ENCODE measurements at regions not wholly inside any gene's neighbourhood (a gene's known extent, or its start where the extent isn't known, plus 50 kb on each side); places are given as distances from the start of the nearest gene placed in this dataset.

- TF ChIP-seq, protein P1, sequence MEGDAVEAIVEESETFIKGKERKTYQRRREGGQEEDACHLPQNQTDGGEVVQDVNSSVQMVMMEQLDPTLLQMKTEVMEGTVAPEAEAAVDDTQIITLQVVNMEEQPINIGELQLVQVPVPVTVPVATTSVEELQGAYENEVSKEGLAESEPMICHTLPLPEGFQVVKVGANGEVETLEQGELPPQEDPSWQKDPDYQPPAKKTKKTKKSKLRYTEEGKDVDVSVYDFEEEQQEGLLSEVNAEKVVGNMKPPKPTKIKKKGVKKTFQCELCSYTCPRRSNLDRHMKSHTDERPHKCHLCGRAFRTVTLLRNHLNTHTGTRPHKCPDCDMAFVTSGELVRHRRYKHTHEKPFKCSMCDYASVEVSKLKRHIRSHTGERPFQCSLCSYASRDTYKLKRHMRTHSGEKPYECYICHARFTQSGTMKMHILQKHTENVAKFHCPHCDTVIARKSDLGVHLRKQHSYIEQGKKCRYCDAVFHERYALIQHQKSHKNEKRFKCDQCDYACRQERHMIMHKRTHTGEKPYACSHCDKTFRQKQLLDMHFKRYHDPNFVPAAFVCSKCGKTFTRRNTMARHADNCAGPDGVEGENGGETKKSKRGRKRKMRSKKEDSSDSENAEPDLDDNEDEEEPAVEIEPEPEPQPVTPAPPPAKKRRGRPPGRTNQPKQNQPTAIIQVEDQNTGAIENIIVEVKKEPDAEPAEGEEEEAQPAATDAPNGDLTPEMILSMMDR (IDR thresholded peaks at IDR 0.05; ENCODE audit: low read length): no peak
- no peak for TF ChIP-seq EZH2 (IDR thresholded peaks at IDR 0.05; ENCODE audit: borderline replicate concordance, low read length)
These were observed 267.4 kb downstream of the ALG10 start for GRCh38 chr12:34289431-34290380.
